K562 (cell line): ENCODE measurements at regions not wholly inside any gene's neighbourhood (a gene's known extent, or its start where the extent isn't known, plus 50 kb on each side); places are given as distances from the start of the nearest gene placed in this dataset.
A peak's percentile ranks its signal among the peaks of the same experiment; 100 is the strongest.

Experiments
- ATAC-seq: fragments of 200-7000 bp; cut with Tn5 transposase; 3 replicates; pipeline ENCODE4 v1.9.1; 2020; ENCODE audit warnings: moderate library complexity
- BruUV-seq: library from RNA; stranded (reverse); fragments of 400-500 nt; replicated peaks from 2 replicates; lab custom pipeline; 2021; lab: Mats Ljungman, UMichigan
- CTCF ChIA-PET: fragments of 300-600 bp; formaldehyde crosslinking; extraction: SDS; loops from one replicate; lab custom pipeline; 2021; ENCODE audit warnings: low intra/inter-chr PET ratio; lab: Yijun Ruan, JAX
- POLR2A ChIA-PET: fragments of 300-600, 350-650 bp; sonication (Branson Sonifier 250); formaldehyde crosslinking; extraction: SDS; loops from one replicate; lab custom pipeline; 2021; ENCODE audit warnings: antibody characterized with exemption, inconsistent platforms; lab: Yijun Ruan, JAX
- DNase-seq, 4 experiments: peaks; one replicate each; pipeline versions ENCODE4 v3.0.0 to v3.0.0-alpha.2; 2011 to 2018; ENCODE audit warnings: low spot score in 3 of 4, mixed read lengths in 3 of 4; ENCODE audit errors: extremely low read depth in 1 of 4
- FAIRE-seq: peaks from 2 replicates; lab custom pipeline; 2011; peaks lifted over from hg19 to GRCh38; lab: Jason Lieb, UNC
- H2AFZ ChIP-seq: 2 replicates; pipeline ENCODE4 v1.6.0; 2011; ENCODE audit warnings: low read depth, low read length, control low read depth, inconsistent platforms
- H3K27ac ChIP-seq: fragments of 200-600 bp; 3 replicates; pipeline ENCODE4 v1.8.0; 2011; ENCODE audit warnings: low read depth, mild to moderate bottlenecking, control low read depth, inconsistent platforms, low read length, moderate library complexity, mixed read lengths; ENCODE audit errors: extremely low read depth
- H3K27me3 ChIP-seq, 2 experiments: fragments of 300-600 bp in 1 of 2; 2 replicates in 1 of 2; 3 replicates in 1 of 2; pipeline versions ENCODE4 v1.6.0 to v1.8.0; 2011; ENCODE audit warnings: inconsistent platforms in 2 of 2, low read length in 2 of 2, mild to moderate bottlenecking in 1 of 2, mixed read lengths in 1 of 2, moderate library complexity in 1 of 2; ENCODE audit not compliant: control insufficient read depth in 2 of 2, insufficient read depth in 2 of 2
- H3K36me3 ChIP-seq: fragments of 300-600 bp; 3 replicates; pipeline ENCODE4 v1.8.0; 2011; ENCODE audit warnings: mild to moderate bottlenecking, low read length, inconsistent platforms; ENCODE audit not compliant: control insufficient read depth, insufficient read depth
- H3K4me1 ChIP-seq, 2 experiments: fragments of 200-600 bp in 1 of 2; replicated peaks in 1 of 2; 2 replicates in 1 of 2; 3 replicates in 1 of 2; pipeline versions ENCODE4 v1.5.1 to v1.8.0; 2011; ENCODE audit warnings: inconsistent platforms in 2 of 2, low read length in 2 of 2, mild to moderate bottlenecking in 1 of 2, mixed read lengths in 1 of 2, moderate library complexity in 1 of 2; ENCODE audit not compliant: control insufficient read depth in 2 of 2, insufficient read depth in 2 of 2
- H3K4me2 ChIP-seq: 2 replicates; pipeline ENCODE4 v1.6.1; 2011; ENCODE audit warnings: low read length, control low read depth, inconsistent platforms, mixed read lengths; ENCODE audit not compliant: insufficient read depth
- H3K4me3 ChIP-seq: fragments of 200-600 bp; sonication (generic), shearing (Covaris generic); 2 replicates; pipeline ENCODE4 v1.5.1; 2016; ENCODE audit warnings: control low read depth, inconsistent platforms
- H3K79me2 ChIP-seq: fragments of 200-600 bp; 3 replicates; pipeline ENCODE4 v1.8.0; 2011; ENCODE audit warnings: low read length, inconsistent platforms; ENCODE audit not compliant: control insufficient read depth, insufficient read depth
- H3K9ac ChIP-seq, 2 experiments: 2 replicates each; pipeline versions ENCODE4 v1.6.0 to v1.6.1; 2011; ENCODE audit warnings: low read depth in 2 of 2, low read length in 2 of 2, control low read depth in 1 of 2, inconsistent platforms in 1 of 2, mild to moderate bottlenecking in 1 of 2, mixed read lengths in 1 of 2; ENCODE audit not compliant: insufficient read depth in 1 of 2
- H3K9me1 ChIP-seq: one replicate; pipeline ENCODE4 v1.6.0; 2011; ENCODE audit warnings: inconsistent platforms, mild to moderate bottlenecking, low read length, moderate library complexity; ENCODE audit not compliant: control insufficient read depth, insufficient read depth
- H3K9me3 ChIP-seq: replicated peaks from 2 replicates; pipeline ENCODE4 v1.5.1; 2011; ENCODE audit warnings: low read depth, low read length, inconsistent platforms; ENCODE audit not compliant: control insufficient read depth, insufficient read depth
- H4K20me1 ChIP-seq: replicated peaks from 2 replicates; pipeline ENCODE4 v1.6.1; 2011; ENCODE audit warnings: low read length, inconsistent platforms, mixed read lengths; ENCODE audit not compliant: control insufficient read depth, insufficient read depth
- ATF3 ChIP-seq, 2 experiments: fragments of 450-650 bp in 1 of 2; sonication (generic) in 1 of 2; formaldehyde crosslinking in 1 of 2; IDR thresholded peaks in 1 of 2; conservative IDR thresholded peaks in 1 of 2; 2 replicates each; pipeline versions ENCODE4 v1.6.1 to v1.8.1; 2016 to 2023; ENCODE audit warnings: mild to moderate bottlenecking in 2 of 2, moderate library complexity in 2 of 2, inconsistent platforms in 1 of 2, missing genetic modification reagents in 1 of 2
- CTCF ChIP-seq, 3 experiments: IDR thresholded peaks in 2 of 3; conservative IDR thresholded peaks in 1 of 3; 2 replicates each; pipeline ENCODE4 v1.5.1; 2011 to 2012; ENCODE audit warnings: low read length in 3 of 3, mild to moderate bottlenecking in 3 of 3, control low read depth in 2 of 3, improper control_type of control experiment in 1 of 3, inconsistent platforms in 1 of 3, low read depth in 1 of 3, mixed read lengths in 1 of 3, moderate library complexity in 1 of 3; ENCODE audit not compliant: insufficient read depth in 2 of 3
- ESRRA ChIP-seq: fragments of 450-650 bp; IDR thresholded peaks from 2 replicates; pipeline ENCODE4 v1.6.1; 2014; ENCODE audit warnings: low read depth, mild to moderate bottlenecking, moderate library complexity, borderline replicate concordance
- NCOA6 ChIP-seq: fragments of 450-650 bp; IDR thresholded peaks from 2 replicates; pipeline ENCODE4 v1.6.1; 2017; ENCODE audit warnings: mild to moderate bottlenecking
- PHTF2 ChIP-seq: fragments of 250-450 bp; sonication (Bioruptor Pico); IDR thresholded peaks from 2 replicates; pipeline ENCODE4 v1.5.0; 2021; ENCODE audit warnings: mild to moderate bottlenecking
- RAD21 ChIP-seq, 2 experiments: fragments of 250-450 bp in 1 of 2; fragments of 450-650 bp in 1 of 2; sonication (Bioruptor Pico) in 1 of 2; formaldehyde crosslinking in 1 of 2; IDR thresholded peaks in 1 of 2; conservative IDR thresholded peaks in 1 of 2; 2 replicates each; pipeline versions ENCODE4 v1.4.0 to v1.8.0; 2020 to 2022; ENCODE audit warnings: mild to moderate bottlenecking in 2 of 2, moderate library complexity in 1 of 2
- REST ChIP-seq, 2 experiments: fragments of 450-650 bp; formaldehyde crosslinking in 1 of 2; IDR thresholded peaks; 2 replicates each; pipeline versions ENCODE4 v1.4.0 to v1.6.1; 2014 to 2020; ENCODE audit warnings: mild to moderate bottlenecking in 2 of 2, borderline replicate concordance in 1 of 2, low read depth in 1 of 2
- WGBS: fragments of 100-300 bp; shearing (Covaris generic); methylation state at CpG from one replicate; pipeline ENCODE4 v1.1.6; 2016; ENCODE audit warnings: low coverage, mixed read lengths; ENCODE audit not compliant: insufficient coverage; ENCODE audit errors: missing lambda C conversion rate; 5-methylcytosine and 5-hydroxymethylcytosine counted together
- in situ Hi-C: fragments of 300-500 bp; cut with MboI; formaldehyde crosslinking; loops from 4 replicates; pipeline ENCODE4 v1.15.0; 2018; ENCODE audit warnings: inconsistent platforms, mixed read lengths
- intact Hi-C: fragments of 100-400 bp; cut with micrococcal nuclease; formaldehyde crosslinking; loops from 2 replicates; pipeline ENCODE4 v1.14.2; 2022

GRCh38 chr12:123064885-123065619, 84.6 kb downstream of the ARL6IP4 start:
- no peaks in the 10 kb centered on the region for H3K9me3 ChIP-seq
- FAIRE-seq = no peak
- no peaks in the 10 kb centered on the region for H3K36me3 ChIP-seq
- no peak for DNase-seq
- no peaks in the 10 kb centered on the region for H3K27me3 ChIP-seq
- ChIA-PET CTCF (no interaction called here), POLR2A (interaction anchor here (0.7 to 1.2 kb wide), 4 partner anchors 9 to 168 kb away, joined by 3 to 4 read pairs (median 3); partner anchors contain the start of gene MPHOSPH9)
- ATAC-seq = peak; percentile 62
- peak overlapping the region in 1 of 2 experiments; percentile 49; a peak in 2 of 4 replicates for H3K9ac ChIP-seq
- peaks cover 8 to 19% of the 10 kb centered on the region in 2 experiments; a peak in 4 of 5 replicates for H3K4me1 ChIP-seq
- peaks cover 6% of the 10 kb centered on the region for H4K20me1 ChIP-seq
- intact Hi-C loops = no loop called here
- no TSS peak for BruUV-seq
- in situ Hi-C loops = no loop called here
- 51% methylated on average over 8 of the region's 8 CpGs for WGBS
- H2AFZ ChIP-seq = no peak overlapping the region
- H3K79me2 ChIP-seq = no peaks in the 10 kb centered on the region
- H3K4me2 ChIP-seq = no peak overlapping the region
- H3K9me1 ChIP-seq = no peaks in the 10 kb centered on the region
- no peak overlapping the region for H3K27ac ChIP-seq
- no peak overlapping the region for H3K4me3 ChIP-seq
- TF ChIP-seq NCOA6 (no peak), ESRRA (no peak), REST (IDR thresholded peaks at IDR 0.05; ENCODE audit: borderline replicate concordance) (peak; percentile 20; the same call in 1 of the 2 replicates), REST (CRISPR knock-in tag; IDR thresholded peaks at IDR 0.05; ENCODE audit: low read depth) (no peak), PHTF2 (no peak), RAD21 (CRISPR knock-in tag; conservative IDR thresholded peaks at IDR 0.05 in 1 of 2, IDR thresholded peaks at IDR 0.05 in 1 of 2) (peak in 1 of 2 experiments; percentile 44; a peak in 2 of 4 replicates), CTCF (IDR thresholded peaks at IDR 0.05 in 2 of 3, conservative IDR thresholded peaks at IDR 0.05 in 1 of 3; ENCODE audit: insufficient read depth in 2 of 3, low read depth in 1 of 3, low read length in 3 of 3) (peak in 2 of 3 experiments; percentile 11 to 16; a peak in 1 of 6 replicates), ATF3 (IDR thresholded peaks at IDR 0.05) (no peak), ATF3 (CRISPR knock-in tag; conservative IDR thresholded peaks at IDR 0.05) (no peak)
